RWPE2 (cell line): ENCODE measurements at regions not wholly inside any gene's neighbourhood (a gene's known extent, or its start where the extent isn't known, plus 50 kb on each side); places are given as distances from the start of the nearest gene placed in this dataset.
"Not testable (repeated sequence)": the region's sequence is repeated elsewhere in the genome, so short reads cannot be mapped to it uniquely, and the experiment has no call there.

Experiments used
- ATAC-seq: fragments of 200-7000 bp; cut with Tn5 transposase; 3 replicates; pipeline ENCODE4 v1.9.1; 2021; ENCODE audit warnings: low read depth
- DNase-seq: peaks from one replicate; pipeline ENCODE4 v3.0.0-alpha.2; 2020; ENCODE audit warnings: low spot score
- H3K27ac ChIP-seq: fragments of 450-650 bp; 2 replicates; pipeline ENCODE4 v1.5.1; 2017; ENCODE audit warnings: mild to moderate bottlenecking; ENCODE audit not compliant: poor library complexity, severe bottlenecking
- H3K27me3 ChIP-seq: fragments of 250-450 bp; sonication (Bioruptor Pico); 2 replicates; pipeline ENCODE4 v1.5.1; 2021; ENCODE audit warnings: mild to moderate bottlenecking, moderate library complexity; ENCODE audit not compliant: insufficient read depth, poor library complexity, severe bottlenecking
- H3K36me3 ChIP-seq: fragments of 250-450 bp; sonication (Bioruptor Pico); 2 replicates; pipeline ENCODE4 v1.5.1; 2020; ENCODE audit warnings: low read depth, mild to moderate bottlenecking, moderate library complexity
- H3K4me1 ChIP-seq: fragments of 250-450 bp; sonication (Bioruptor Pico); 2 replicates; pipeline ENCODE4 v1.5.1; 2021; ENCODE audit warnings: mild to moderate bottlenecking, moderate library complexity; ENCODE audit not compliant: insufficient read depth, poor library complexity, severe bottlenecking
- H3K4me3 ChIP-seq: fragments of 250-450 bp; sonication (Bioruptor Pico); 2 replicates; pipeline ENCODE4 v1.5.1; 2021; ENCODE audit warnings: mild to moderate bottlenecking, moderate library complexity; ENCODE audit not compliant: severe bottlenecking
- H3K9me3 ChIP-seq: fragments of 250-450 bp; sonication (Bioruptor Pico); 2 replicates; pipeline ENCODE4 v1.5.1; 2021; ENCODE audit warnings: mild to moderate bottlenecking, moderate library complexity; ENCODE audit not compliant: severe bottlenecking
- CTCF ChIP-seq: fragments of 450-650 bp; IDR thresholded peaks from one replicate; pipeline ENCODE4 v1.5.1; 2017; ENCODE audit warnings: mild to moderate bottlenecking, moderate library complexity; ENCODE audit not compliant: poor library complexity, severe bottlenecking

DNA sequence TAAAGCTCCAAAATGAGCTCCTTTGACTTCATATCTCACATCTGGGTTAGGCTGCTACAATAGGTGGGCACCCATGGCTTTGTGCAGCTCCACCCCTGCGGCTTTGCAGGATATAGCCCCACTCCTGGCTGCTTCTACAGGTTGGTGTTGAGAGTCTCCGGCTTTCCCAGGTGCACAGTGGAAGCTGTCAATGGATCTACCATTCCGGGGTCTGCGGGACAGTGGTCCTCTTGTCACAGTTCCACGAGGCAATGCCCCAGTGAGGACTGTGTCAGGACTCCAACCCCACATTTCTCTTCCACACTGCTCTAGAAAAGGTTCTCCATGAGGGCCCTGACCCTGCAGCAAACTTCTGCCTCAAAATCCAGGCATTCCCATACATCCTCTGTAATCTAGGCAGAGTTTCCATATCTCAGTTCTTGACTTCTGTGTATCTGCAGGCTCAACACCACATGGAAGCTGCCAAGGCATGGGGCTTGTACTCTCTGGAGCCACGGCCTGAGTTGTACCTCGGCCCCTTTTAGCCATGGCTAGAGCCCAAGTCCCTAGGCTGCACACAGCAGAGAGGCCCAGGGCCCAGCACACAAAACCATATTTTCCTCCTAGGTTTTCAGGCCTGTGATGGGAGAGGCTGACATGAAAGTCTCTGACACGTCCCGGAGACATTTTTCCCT lies 342.8 kb downstream of the FAM47B start:
- no peaks in the 10 kb centered on the region for H3K36me3 ChIP-seq
- DNase-seq: no peak
- no peaks in the 10 kb centered on the region for H3K4me1 ChIP-seq
- no peak for ATAC-seq
- no peaks in the 10 kb centered on the region for H3K9me3 ChIP-seq
- H3K27me3 ChIP-seq: no peaks in the 10 kb centered on the region
- no peak for TF ChIP-seq CTCF
- no peak overlapping the region for H3K4me3 ChIP-seq
- no peak overlapping the region for H3K27ac ChIP-seq

DNA sequence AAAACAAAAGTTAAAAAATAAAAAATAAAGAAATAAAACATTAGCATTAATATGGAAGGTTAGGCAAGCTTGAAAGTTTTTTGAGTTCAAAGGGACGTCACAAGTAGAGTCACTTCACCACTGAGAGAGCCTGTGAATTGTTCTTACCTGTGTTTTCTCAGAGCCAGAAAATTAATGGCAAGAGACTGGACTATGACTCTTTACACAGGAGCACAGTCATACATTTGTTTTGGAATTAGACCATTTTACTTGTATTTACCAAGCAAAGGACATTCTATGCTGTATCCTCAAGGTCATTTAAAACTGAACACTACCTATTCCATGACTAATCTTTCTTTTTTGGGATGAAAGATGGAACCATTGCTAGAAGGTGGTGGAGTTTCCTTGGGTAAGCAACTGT lies 346.1 kb downstream of the FAM47B start:
- no peaks in the 10 kb centered on the region for H3K27me3 ChIP-seq
- ATAC-seq: no peak
- H3K27ac ChIP-seq: no peak overlapping the region
- H3K4me3 ChIP-seq: no peak overlapping the region
- no peaks in the 10 kb centered on the region for H3K4me1 ChIP-seq
- TF ChIP-seq CTCF: no peak
- DNase-seq: no peak
- no peaks in the 10 kb centered on the region for H3K9me3 ChIP-seq
- no peaks in the 10 kb centered on the region for H3K36me3 ChIP-seq

DNA sequence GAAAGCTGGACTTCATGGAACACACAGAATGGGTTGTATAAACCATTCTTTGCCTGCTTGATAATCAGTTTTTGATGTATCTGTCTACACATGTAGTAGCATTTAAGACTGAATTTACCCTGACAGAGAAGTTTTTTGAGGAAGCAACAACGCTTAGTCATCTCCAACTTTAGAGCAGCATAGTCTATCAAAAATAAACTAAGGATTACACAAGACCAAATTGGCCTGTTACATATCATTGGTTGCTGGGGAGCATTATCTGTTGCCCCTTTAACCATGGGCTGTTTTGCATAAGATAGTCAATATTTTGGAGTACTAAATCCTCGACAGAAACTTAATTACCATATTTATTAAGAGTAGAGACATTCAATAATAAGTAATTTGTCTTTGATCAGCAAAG lies 347.4 kb downstream of the FAM47B start:
- no peak for ATAC-seq
- no peak for DNase-seq
- H3K27ac ChIP-seq: no peak overlapping the region
- H3K36me3 ChIP-seq: no peaks in the 10 kb centered on the region
- no peaks in the 10 kb centered on the region for H3K9me3 ChIP-seq
- H3K4me3 ChIP-seq: no peak overlapping the region
- no peaks in the 10 kb centered on the region for H3K4me1 ChIP-seq
- no peaks in the 10 kb centered on the region for H3K27me3 ChIP-seq
- TF ChIP-seq CTCF: no peak

- Histone ChIP-seq H3K4me3 (no peak overlapping the region), H3K36me3 (no peaks in the 10 kb centered on the region), H3K27ac (no peak overlapping the region), H3K9me3 (no peaks in the 10 kb centered on the region), H3K4me1 (no peaks in the 10 kb centered on the region), H3K27me3 (no peaks in the 10 kb centered on the region)
- no peak for ATAC-seq
- TF ChIP-seq CTCF: no peak
- no peak for DNase-seq
Measured at GRCh38 chrX:35291013-35291412, 348.4 kb downstream of the FAM47B start.

- Histone ChIP-seq H3K4me1 (no peaks in the 10 kb centered on the region), H3K27ac (no peak overlapping the region), H3K9me3 (no peaks in the 10 kb centered on the region), H3K36me3 (no peaks in the 10 kb centered on the region), H3K27me3 (no peaks in the 10 kb centered on the region), H3K4me3 (no peak overlapping the region)
- DNase-seq: no peak
- TF ChIP-seq CTCF: no peak
- ATAC-seq: no peak
Measured at GRCh38 chrX:35292522-35292921, 349.9 kb downstream of the FAM47B start.

- H3K4me1 ChIP-seq, H3K27ac ChIP-seq, H3K36me3 ChIP-seq, H3K4me3 ChIP-seq, ATAC-seq, H3K27me3 ChIP-seq, DNase-seq, H3K9me3 ChIP-seq: not testable (repeated sequence)
Measured at GRCh38 chrX:35305037-35305436, 362.4 kb downstream of the FAM47B start.
